ENCODE measurements at regions not wholly inside any gene's neighbourhood (a gene's known extent, or its start where the extent isn't known, plus 50 kb on each side); places are given as distances from the start of the nearest gene placed in this dataset.

DNA sequence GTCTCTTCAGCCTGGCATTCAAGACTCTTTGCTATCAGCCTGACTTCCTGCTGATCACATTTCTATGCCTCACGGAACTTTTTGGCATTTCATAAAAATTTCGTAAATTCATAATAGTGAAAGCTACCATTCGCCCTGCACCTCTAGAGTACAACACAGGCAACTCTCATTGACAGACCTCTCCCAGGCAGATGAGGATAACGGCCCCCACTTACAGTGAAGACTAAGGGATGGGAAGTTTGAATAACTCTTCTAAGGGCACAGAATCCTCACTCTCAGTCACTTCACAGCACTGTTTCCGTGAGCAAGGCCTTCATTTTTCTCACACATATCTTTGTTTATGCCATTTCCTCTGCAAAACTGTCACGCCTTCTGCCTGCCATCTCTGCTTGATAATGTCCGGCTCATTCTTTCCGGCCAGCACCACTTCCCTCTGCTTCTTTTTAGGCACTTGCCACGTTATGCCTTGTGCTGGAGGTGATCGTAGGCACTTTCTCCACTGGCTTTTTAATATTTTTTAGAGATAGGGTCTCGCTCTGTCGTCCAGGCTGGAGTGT, 224.1 kb upstream of the HES1 start:
- TF ChIP-seq POLR2AphosphoS5 (IDR thresholded peaks at IDR 0.05; ENCODE audit: low read depth, low read length) (no peak), KDM1A (IDR thresholded peaks at IDR 0.05; ENCODE audit: borderline replicate concordance, low read length) (no peak), SIRT6 (IDR thresholded peaks at IDR 0.05; ENCODE audit: low read length) (no peak), KDM5A (IDR thresholded peaks at IDR 0.05; ENCODE audit: low read length) (no peak), TEAD4 (IDR thresholded peaks at IDR 0.05; ENCODE audit: low read depth, low read length) (no peak), POLR2A (IDR thresholded peaks at IDR 0.05; ENCODE audit: control extremely low read depth in 1 of 2, low read depth in 2 of 2, low read length in 2 of 2) (no peak), EZH2 (IDR thresholded peaks at IDR 0.05; ENCODE audit: low read depth, low read length, severe bottlenecking) (no peak), SAP30 (IDR thresholded peaks at IDR 0.05; ENCODE audit: insufficient read depth, insufficient replicate concordance, low read length) (no peak), SP1 (IDR thresholded peaks at IDR 0.05; ENCODE audit: low read depth, low read length) (no peak), CBX5 (IDR thresholded peaks at IDR 0.05; ENCODE audit: low read depth, low read length) (no peak), RFX5 (IDR thresholded peaks at IDR 0.05; ENCODE audit: borderline replicate concordance, low read depth, low read length) (no peak)
- TF ChIP-seq, protein P1, sequence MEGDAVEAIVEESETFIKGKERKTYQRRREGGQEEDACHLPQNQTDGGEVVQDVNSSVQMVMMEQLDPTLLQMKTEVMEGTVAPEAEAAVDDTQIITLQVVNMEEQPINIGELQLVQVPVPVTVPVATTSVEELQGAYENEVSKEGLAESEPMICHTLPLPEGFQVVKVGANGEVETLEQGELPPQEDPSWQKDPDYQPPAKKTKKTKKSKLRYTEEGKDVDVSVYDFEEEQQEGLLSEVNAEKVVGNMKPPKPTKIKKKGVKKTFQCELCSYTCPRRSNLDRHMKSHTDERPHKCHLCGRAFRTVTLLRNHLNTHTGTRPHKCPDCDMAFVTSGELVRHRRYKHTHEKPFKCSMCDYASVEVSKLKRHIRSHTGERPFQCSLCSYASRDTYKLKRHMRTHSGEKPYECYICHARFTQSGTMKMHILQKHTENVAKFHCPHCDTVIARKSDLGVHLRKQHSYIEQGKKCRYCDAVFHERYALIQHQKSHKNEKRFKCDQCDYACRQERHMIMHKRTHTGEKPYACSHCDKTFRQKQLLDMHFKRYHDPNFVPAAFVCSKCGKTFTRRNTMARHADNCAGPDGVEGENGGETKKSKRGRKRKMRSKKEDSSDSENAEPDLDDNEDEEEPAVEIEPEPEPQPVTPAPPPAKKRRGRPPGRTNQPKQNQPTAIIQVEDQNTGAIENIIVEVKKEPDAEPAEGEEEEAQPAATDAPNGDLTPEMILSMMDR (IDR thresholded peaks at IDR 0.05; ENCODE audit: control extremely low read depth in 1 of 3, insufficient read depth in 1 of 3, low read depth in 1 of 3, low read length in 3 of 3): no peak
- TF ChIP-seq, protein P2, sequence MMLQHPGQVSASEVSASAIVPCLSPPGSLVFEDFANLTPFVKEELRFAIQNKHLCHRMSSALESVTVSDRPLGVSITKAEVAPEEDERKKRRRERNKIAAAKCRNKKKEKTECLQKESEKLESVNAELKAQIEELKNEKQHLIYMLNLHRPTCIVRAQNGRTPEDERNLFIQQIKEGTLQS (IDR thresholded peaks at IDR 0.05; ENCODE audit: insufficient read depth, low read depth, low read length): no peak
- TF ChIP-seq, protein P3, sequence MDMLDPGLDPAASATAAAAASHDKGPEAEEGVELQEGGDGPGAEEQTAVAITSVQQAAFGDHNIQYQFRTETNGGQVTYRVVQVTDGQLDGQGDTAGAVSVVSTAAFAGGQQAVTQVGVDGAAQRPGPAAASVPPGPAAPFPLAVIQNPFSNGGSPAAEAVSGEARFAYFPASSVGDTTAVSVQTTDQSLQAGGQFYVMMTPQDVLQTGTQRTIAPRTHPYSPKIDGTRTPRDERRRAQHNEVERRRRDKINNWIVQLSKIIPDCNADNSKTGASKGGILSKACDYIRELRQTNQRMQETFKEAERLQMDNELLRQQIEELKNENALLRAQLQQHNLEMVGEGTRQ (IDR thresholded peaks at IDR 0.05; ENCODE audit: low read length): no peak

All from H1 (cell line).